ENCODE measurements at regions not wholly inside any gene's neighbourhood (a gene's known extent, or its start where the extent isn't known, plus 50 kb on each side); places are given as distances from the start of the nearest gene placed in this dataset.

- no peak overlapping the region for H3K9ac ChIP-seq (ENCODE audit: low read length)
- H2AFZ ChIP-seq (ENCODE audit: insufficient read depth, low read depth, low read length, poor library complexity, severe bottlenecking): no peak overlapping the region
- no peak overlapping the region for H3K4me2 ChIP-seq (replicated peaks; ENCODE audit: low read depth, low read length, poor library complexity, severe bottlenecking)
- ChIA-PET POLR2A (no interaction called here), CTCF (no interaction called here)
- intact Hi-C loops (cut with micrococcal nuclease): no loop called here
- no peaks in the 10 kb centered on the region for H3K36me3 ChIP-seq (replicated peaks in 1 of 2; ENCODE audit: control extremely low read depth in 1 of 2, control insufficient read depth in 1 of 2, extremely low read depth in 1 of 2, insufficient read depth in 2 of 2, low read length in 1 of 2)
- H3K27me3 ChIP-seq (replicated peaks in 1 of 4; ENCODE audit: control extremely low read depth in 1 of 4, control insufficient read depth in 3 of 4, insufficient read depth in 4 of 4, low read length in 3 of 4): no peaks in the 10 kb centered on the region
- Mint-ChIP-seq H3K4me1 (no peaks in the 10 kb centered on the region), H3K9me3 (ENCODE audit: insufficient read depth) (no peaks in the 10 kb centered on the region), H3K27me3 (no peaks in the 10 kb centered on the region), H3K27ac (no peak overlapping the region), H3K4me3 (no peak overlapping the region)
- no peaks in the 10 kb centered on the region for H3K4me1 ChIP-seq (ENCODE audit: control insufficient read depth in 2 of 2, insufficient read depth in 2 of 2, low read length in 2 of 2)
- no peaks in the 10 kb centered on the region for H4K20me1 ChIP-seq (ENCODE audit: control insufficient read depth, insufficient read depth, low read length, poor library complexity, severe bottlenecking)
- DNase-seq: no peak
- H3K79me2 ChIP-seq (ENCODE audit: control insufficient read depth, insufficient read depth, low read length): no peaks in the 10 kb centered on the region
- no peak overlapping the region for H3K4me3 ChIP-seq (ENCODE audit: control extremely low read depth in 1 of 5, extremely low read depth in 1 of 5, insufficient read depth in 1 of 5, low read depth in 2 of 5, low read length in 4 of 5)
- H3K9me3 ChIP-seq (ENCODE audit: control extremely low read depth in 1 of 3, control insufficient read depth in 2 of 3, insufficient read depth in 1 of 3, low read length in 2 of 3): no peaks in the 10 kb centered on the region
- no peak for ATAC-seq (ENCODE audit: low read depth)
- no peak overlapping the region for H3K27ac ChIP-seq (ENCODE audit: low read length in 2 of 2)
- no peak for TF ChIP-seq CTCF (IDR thresholded peaks at IDR 0.05)
- no peak for TF ChIP-seq EZH2 (IDR thresholded peaks at IDR 0.05; ENCODE audit: borderline replicate concordance, insufficient read depth, low read depth, low read length, poor library complexity, severe bottlenecking)
- WGBS (ENCODE audit: insufficient coverage): 100% methylated on average over 2 of the region's 9 CpGs
These were observed 549.2 kb upstream of the SEMA3D start for GRCh38 chr7:85736085-85736484.

- Histone ChIP-seq H3K9me3 (ENCODE audit: control extremely low read depth in 1 of 3, control insufficient read depth in 2 of 3, insufficient read depth in 1 of 3, low read length in 2 of 3) (no peaks in the 10 kb centered on the region), H3K27ac (ENCODE audit: low read length in 2 of 2) (no peak overlapping the region), H3K4me2 (replicated peaks; ENCODE audit: low read depth, low read length, poor library complexity, severe bottlenecking) (no peak overlapping the region), H3K79me2 (ENCODE audit: control insufficient read depth, insufficient read depth, low read length) (no peaks in the 10 kb centered on the region), H3K27me3 (replicated peaks in 1 of 4; ENCODE audit: control extremely low read depth in 1 of 4, control insufficient read depth in 3 of 4, insufficient read depth in 4 of 4, low read length in 3 of 4) (no peaks in the 10 kb centered on the region), H3K9ac (ENCODE audit: low read length) (no peak overlapping the region), H3K4me1 (ENCODE audit: control insufficient read depth in 2 of 2, insufficient read depth in 2 of 2, low read length in 2 of 2) (no peaks in the 10 kb centered on the region), H3K36me3 (replicated peaks in 1 of 2; ENCODE audit: control extremely low read depth in 1 of 2, control insufficient read depth in 1 of 2, extremely low read depth in 1 of 2, insufficient read depth in 2 of 2, low read length in 1 of 2) (no peaks in the 10 kb centered on the region), H2AFZ (ENCODE audit: insufficient read depth, low read depth, low read length, poor library complexity, severe bottlenecking) (no peak overlapping the region), H3K4me3 (ENCODE audit: control extremely low read depth in 1 of 5, extremely low read depth in 1 of 5, insufficient read depth in 1 of 5, low read depth in 2 of 5, low read length in 4 of 5) (no peak overlapping the region), H4K20me1 (ENCODE audit: control insufficient read depth, insufficient read depth, low read length, poor library complexity, severe bottlenecking) (no peaks in the 10 kb centered on the region)
- H3K4me3 Mint-ChIP-seq: no peak overlapping the region
- no peaks in the 10 kb centered on the region for H3K9me3 Mint-ChIP-seq (ENCODE audit: insufficient read depth)
- no peaks in the 10 kb centered on the region for H3K27me3 Mint-ChIP-seq
- TF ChIP-seq EZH2 (IDR thresholded peaks at IDR 0.05; ENCODE audit: borderline replicate concordance, insufficient read depth, low read depth, low read length, poor library complexity, severe bottlenecking): no peak
- TF ChIP-seq CTCF (IDR thresholded peaks at IDR 0.05): no peak
- no peak for DNase-seq
- intact Hi-C loops (cut with micrococcal nuclease): no loop called here
- WGBS (ENCODE audit: insufficient coverage): 38% methylated on average over 1 of the region's 1 CpG
- POLR2A ChIA-PET: no interaction called here
- no peaks in the 10 kb centered on the region for H3K4me1 Mint-ChIP-seq
- no peak overlapping the region for H3K27ac Mint-ChIP-seq
- no peak for ATAC-seq (ENCODE audit: low read depth)
- CTCF ChIA-PET: no interaction called here
These were observed 548.0 kb upstream of the SEMA3D start for GRCh38 chr7:85734823-85735222.
